ENCODE measurements at regions not wholly inside any gene's neighbourhood (a gene's known extent, or its start where the extent isn't known, plus 50 kb on each side); places are given as distances from the start of the nearest gene placed in this dataset.

GRCh38 chr9:120310035-120310434 is 269.9 kb downstream of the CDK5RAP2 start:
- TF ChIP-seq CTCF (IDR thresholded peaks at IDR 0.05), result no peak
- TF ChIP-seq REST (IDR thresholded peaks at IDR 0.05; ENCODE audit: insufficient read depth in 1 of 2, low read depth in 2 of 2, low read length in 1 of 2), result no peak
- TF ChIP-seq SIN3A (IDR thresholded peaks at IDR 0.05; ENCODE audit: borderline replicate concordance, insufficient read depth, low read depth, low read length), result no peak
- TF ChIP-seq POLR2AphosphoS5 (IDR thresholded peaks at IDR 0.05; ENCODE audit: low read depth, low read length), result no peak
- TF ChIP-seq TCF7L2 (IDR thresholded peaks at IDR 0.05; ENCODE audit: low read depth, low read length), result no peak
